GM18870 (cell line): ENCODE measurements at regions not wholly inside any gene's neighbourhood (a gene's known extent, or its start where the extent isn't known, plus 50 kb on each side); places are given as distances from the start of the nearest gene placed in this dataset.
"Not testable (repeated sequence)": the region's sequence is repeated elsewhere in the genome, so short reads cannot be mapped to it uniquely, and the experiment has no call there.

Experiments used
- ATAC-seq: cut with Tn5 transposase; IDR thresholded peaks from one replicate; pipeline ENCODE4 v1.9.1; 2021; ENCODE audit warnings: moderate library complexity; ENCODE audit not compliant: unreplicated experiment

DNA sequence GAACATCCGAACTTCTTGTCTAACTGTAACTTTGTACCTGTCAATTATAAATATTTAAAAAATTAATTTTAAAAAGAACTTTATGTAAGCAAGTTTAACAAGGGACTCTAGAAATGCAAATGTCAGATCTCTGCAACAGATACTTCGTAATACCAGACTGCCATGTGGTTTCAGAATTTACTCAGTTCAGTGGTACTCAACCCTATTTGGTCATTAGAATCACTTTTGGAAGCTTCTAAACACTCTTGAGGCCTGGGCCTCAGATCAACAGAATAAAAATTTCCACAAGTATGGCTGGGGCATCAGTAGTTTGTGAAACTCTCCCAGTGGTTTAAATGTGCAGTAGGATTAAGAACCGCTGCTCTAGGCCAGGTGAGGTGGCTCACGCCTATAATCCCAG, 139.5 kb upstream of the SMYD2 start:
- ATAC-seq: no peak

DNA sequence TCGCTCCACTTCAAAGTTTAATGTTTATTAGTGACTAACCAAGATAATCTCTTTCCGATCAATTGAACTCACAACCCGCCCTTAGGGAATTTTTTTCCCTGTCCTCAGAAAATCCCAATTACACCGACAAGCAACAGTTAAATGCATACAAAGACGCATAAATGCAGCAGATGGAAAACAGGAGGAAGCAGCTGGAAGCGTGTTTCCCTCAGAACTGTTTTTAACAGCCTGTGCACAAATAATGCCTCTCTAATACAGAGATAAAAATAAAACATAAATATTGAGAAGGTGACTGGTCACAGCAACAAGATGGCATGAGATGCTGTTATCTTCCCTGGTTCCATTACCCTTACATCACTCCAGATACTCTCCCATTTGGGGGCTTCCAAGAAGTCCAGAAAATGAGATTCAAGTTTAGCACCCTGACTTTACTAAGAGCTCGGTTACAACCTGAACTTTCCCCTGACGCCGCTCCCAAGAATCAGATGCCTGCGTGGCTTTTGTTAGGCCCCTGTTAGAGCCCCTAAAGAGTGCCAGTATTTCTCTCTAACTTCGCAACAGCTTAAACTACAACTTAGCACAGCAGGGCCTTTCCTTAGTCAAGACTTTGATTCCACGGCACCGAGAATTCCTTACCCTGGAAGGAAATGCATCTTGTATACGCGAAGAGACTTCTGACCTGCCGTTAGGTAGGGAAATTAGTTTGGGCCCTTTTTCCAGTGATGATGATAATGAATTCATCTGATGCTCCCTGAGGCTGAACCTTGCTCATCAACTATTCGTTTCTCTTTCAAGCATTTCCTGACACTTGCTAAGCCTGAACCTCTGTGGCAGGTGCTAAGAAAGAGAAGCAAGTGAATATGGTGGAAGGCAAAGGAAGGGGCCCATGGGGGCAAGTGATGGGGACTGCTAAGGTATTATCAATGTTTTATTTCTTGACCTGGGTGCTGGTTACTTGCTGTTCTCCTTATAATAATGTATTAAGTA, 137.7 kb upstream of the SMYD2 start:
- ATAC-seq: no peak

DNA sequence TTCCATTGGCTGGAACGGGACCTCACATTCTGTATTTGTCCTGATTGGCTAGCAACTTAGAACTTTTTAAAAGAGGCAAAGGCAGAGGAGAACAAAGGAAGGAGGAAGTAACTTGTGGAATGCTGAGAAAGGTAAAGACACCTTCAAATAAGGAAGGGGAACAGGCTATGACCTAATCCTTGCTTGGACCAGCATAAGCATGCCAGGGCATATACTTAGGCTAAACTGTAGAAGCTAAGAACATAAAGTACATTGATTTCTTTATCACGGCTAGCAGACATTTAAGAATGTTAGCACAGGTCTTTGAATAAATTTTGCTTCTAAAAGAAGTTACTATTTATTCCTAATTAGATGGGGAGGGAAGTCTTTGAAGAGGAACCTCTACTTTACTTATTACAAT, 136.4 kb upstream of the SMYD2 start:
- ATAC-seq: not testable (repeated sequence)

DNA sequence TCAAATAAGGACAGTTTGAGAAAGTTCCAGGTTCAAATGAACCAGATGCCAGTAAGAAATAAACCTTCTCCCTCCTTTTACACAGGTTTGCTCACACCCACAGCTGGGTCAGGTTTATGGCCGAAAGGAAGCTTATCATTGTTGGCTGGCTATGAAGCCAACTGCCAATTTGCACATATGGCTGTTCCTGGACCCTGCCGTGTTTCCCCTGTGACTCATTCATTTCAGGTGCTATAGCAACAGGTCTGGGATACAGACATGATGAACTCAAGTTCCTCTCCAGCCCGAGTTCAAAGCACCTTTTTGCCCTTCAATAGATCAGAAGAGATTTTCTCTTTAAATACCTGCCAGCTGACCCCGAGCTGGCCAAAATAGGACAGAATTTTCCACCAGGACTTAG, 134.4 kb upstream of the SMYD2 start:
- no peak for ATAC-seq

DNA sequence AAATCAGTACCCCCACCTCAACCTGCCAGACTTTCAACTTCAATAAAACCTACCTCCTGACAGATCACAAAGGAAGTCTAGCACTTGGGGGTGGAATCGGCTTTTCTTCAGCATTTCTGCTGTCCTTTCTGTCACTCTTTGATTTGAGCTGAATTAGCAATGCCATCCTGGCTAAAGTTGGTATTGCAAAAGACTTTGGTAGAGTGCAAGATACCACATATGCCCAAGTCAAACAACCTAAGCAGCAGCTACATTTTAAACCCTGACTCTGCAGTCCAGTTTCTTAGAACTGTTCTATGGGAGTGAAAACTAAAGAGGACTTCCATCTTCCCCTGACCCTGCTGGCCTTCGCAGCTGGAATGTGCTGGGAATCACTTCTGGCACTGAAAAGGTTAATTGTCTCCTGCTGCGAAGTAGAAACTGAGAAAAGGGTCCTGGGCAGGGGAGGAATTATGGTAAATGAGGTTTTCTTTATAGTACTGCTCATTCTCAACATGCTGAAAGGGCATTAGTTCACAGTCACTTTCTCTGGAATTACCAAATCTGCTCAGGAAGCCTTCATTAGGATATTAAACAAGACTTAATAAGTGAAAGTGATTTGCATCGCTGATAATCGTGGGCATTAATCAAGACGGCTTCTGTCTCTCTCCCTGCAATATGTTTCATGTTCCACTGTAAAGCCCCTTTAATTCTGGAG, 126.2 kb upstream of the SMYD2 start:
- no peak for ATAC-seq

DNA sequence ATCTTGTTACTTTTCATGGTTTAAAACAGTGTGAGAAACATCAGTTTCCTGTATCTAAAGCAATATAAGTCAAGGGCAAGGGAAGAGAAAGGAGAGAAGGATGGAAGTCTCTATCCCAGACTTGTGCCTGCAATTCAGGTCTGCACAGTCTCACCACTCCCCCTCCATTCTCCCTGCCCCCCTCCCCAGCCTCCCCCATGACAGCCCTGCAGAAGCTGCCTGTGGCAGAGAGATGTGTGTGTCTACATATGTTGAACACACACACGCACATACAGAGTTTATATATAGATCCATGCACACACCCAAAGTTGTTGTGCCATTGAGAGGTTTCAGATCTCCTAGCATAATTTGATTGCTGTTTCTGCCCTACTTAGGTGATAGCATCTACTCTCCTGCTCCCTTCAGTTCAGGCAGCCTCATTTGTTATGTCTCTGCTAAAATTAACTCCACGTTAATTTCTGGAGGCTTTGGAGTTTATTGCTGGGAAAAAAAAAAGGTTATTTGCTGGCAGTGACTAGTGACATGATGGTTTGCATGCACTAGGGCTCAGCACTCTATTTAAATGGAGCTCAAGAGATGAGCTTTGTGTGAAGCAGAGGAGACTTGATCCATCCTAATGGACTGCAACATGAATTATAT, 124.9 kb upstream of the SMYD2 start:
- no peak for ATAC-seq

DNA sequence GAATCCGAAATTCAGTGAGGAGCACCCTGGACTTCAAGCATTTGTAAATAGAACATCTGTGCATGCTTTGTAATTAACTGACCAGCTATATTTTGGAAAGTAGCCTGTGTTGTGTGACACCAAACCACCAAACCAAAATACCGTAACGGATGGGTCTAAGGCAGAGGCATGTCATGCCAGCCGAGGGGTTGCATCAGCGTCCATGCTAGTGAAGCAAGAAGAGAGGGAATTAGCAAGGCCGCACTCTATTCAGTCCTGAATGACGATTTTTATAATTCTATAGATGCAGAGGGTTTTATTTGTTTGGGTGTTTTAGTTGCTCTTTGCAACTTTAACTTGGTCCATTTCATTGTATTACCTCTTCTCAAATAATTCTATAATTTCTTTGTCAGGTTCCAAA, 116.8 kb upstream of the SMYD2 start:
- no peak for ATAC-seq

DNA sequence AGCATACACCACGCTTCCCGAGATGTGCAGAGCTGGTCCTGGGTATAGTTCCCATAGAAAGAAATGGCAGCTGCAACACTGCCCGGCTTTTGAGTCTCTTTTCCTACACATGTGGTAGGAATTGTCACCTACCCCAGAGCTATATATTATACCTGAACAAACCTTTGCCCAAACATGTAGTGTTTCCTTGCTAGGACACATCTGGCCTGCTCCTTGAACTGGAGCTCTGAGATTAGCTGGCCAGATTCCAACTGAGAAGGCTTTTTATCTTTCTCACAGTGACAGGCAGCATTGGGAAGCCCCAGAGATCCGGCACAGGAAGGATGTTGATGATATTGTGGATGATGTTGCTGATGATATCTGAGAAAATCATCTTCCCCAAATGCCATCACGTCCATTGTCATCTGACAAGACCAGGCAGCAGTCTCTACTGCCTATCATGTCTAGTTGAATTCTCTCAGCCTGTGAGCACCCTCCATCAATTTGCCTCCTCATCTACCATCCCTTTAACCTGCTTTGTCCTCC, 115.0 kb upstream of the SMYD2 start:
- ATAC-seq: no peak

DNA sequence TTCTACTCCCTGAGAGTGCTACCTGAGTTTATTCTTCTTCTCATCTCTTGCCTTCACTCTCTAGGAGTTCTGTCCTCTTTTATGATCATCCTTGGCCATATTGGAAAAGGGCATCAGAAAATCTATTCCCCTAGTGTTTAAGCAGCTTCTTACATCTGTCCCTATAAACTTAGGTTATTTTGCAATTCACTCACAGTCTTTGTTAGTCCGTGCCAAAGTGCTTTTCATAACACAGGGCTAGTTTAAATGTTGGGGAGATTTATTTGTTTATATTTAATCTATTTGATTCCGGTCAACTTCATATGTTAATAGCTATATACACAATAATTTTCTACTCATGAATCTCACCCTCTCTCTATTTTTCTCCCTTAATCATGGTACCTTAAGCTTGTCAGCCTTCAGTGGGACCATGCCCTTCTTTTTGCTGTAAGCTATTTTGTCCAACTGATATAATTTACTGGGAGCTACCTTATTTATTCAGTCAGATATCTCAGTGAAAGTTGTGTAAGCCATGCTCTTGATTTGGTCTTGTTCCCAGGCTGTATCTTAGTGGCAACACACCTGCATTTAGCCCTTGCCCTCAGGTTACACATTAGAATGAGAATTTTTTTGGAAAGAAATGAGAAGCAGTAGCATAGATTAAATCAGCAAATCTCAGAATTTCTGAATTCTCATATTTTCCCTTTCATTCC, 106.3 kb upstream of the SMYD2 start:
- no peak for ATAC-seq

DNA sequence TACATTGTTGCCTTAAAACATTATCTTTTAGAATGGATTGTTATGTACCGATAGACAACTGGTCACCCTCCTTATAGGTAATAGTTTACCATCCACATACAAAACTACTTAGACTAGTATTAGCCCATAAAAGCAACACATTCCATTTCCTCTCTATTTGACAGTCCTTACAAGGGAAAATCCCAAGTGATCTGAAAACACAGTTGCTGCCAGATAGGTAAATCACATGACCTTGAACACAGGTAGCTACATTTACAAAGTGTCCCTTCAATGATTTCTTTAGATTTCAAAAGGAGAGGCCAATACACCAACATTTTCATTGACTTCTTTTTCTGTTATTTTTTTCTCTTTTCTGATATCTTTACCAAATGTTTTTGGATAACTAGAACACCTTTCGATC, 102.9 kb upstream of the SMYD2 start:
- no peak for ATAC-seq

DNA sequence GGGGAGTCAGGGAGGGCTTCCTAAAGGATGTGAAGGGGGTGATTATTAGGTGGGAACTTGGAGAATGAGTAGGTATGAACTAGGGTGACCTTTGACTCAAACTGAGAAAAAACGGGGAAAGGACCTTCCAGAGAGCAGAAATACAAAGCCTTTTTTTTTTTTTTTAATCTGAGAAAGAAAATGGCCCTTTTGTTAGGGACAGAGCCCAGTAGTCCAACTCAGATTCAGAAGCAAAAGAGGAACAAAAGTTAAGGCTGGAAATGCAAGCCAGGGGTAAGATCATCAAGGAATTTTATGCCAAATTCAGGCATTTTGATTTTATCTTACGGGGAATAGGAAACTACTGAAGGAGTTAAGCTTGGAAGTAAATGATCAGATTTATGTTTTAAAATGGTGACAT, 96.0 kb upstream of the SMYD2 start:
- ATAC-seq: no peak

DNA sequence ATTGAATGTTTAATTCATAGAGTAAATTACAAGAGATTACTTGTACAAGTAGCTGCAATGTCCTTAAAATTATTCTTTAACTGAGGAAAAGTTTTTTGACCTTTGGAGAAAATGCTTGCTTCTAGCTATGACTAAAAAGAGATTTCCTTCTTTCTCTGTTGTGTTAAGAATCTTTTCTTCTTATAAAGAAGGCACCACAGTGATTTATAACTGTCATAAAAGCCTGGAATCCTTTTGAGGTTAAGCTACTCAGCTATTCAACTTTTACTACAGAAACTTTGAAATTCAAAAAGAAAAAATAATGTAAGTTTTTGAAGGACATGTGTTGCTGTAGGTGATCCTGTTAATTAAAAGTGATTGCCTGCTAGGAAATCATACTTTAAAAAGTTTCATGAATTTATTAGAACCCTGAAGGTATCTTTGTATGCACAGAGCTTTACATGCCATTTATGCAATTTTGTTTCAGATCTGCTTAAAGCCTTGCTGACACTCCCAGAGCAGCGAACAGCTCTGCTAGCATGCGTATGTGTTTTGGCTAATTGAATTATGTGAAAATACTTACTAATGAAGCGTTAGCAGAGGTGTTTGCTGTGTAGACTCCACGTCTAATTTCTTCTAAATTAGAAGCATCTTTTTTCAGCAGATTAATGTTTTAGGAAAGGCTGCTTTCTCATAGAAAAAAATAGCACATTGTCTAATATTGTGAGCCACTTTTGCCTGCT, 94.7 kb upstream of the SMYD2 start:
- no peak for ATAC-seq

DNA sequence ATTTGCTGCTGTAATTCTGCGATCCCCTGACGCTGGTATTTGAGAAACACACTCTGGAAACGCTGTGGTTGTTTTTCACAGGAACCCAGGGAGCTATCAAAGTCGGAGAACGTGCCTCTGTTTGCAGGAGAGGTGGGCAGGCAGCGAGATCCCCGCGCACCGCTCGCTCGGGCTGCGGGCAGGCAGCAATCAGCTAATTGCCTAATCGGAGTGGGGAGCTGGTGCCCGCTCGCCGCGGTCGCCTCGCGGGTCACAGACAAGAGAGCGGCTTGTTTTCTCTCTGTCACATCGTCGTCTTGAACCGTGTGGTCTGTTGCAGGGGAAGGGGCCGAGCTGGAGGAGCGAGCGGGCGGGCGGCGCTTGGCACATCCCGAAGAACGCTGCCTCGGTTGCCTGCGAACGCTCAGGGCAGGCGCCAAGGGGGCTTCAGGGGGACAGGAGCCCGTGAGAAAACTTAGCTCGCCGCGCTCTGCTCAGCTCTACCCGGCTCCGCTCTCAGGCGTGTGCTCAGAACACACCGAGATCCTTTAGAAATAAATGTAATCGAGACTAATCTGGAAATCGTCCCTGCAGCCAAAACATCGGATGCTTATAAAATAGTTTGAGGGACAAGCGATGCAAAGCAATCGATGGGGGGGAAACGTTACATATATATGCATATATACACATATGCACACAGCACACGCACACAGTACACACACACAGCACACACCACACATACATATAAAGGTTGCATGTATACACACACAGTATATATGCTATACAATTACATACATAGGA, 93.6 kb upstream of the SMYD2 start:
- no peak for ATAC-seq

DNA sequence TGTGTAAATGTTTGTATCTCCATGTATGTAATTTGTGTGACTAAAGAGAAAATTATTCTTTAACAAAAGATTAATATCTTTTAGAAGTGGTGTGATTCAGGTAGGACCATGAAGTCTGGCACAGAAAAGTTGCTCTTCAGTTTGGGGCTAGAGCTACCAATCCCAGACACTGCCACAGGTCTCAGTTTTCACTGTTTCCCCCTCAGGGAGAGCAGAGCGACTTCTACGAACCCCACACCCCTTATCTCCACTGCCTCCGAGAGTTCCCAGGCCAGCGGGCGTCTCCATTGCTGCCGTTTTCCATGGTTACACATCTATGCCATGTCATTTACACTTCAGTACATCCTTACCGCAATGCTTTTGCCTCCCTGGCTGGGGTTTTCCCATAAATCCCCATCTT, 93.0 kb upstream of the SMYD2 start:
- ATAC-seq: no peak

DNA sequence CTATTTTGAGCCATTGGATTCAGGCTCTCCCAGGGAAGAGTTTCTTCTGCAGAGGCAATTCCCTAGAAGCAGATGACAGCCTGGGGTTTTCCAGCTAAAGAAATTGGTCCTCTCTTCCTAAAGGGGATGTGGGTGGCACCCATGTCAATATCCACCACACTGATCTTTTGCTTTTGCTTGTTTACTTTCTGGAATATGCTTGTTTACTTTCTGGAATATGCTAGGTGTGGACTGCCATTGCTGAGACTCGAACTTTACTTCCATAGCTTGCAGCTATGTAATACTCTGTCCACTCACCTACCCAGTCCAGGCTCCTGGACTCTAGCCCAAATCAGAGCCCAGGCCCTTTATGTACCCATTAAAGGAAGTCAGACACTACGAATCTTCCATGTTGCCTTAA, 92.1 kb upstream of the SMYD2 start:
- no peak for ATAC-seq

DNA sequence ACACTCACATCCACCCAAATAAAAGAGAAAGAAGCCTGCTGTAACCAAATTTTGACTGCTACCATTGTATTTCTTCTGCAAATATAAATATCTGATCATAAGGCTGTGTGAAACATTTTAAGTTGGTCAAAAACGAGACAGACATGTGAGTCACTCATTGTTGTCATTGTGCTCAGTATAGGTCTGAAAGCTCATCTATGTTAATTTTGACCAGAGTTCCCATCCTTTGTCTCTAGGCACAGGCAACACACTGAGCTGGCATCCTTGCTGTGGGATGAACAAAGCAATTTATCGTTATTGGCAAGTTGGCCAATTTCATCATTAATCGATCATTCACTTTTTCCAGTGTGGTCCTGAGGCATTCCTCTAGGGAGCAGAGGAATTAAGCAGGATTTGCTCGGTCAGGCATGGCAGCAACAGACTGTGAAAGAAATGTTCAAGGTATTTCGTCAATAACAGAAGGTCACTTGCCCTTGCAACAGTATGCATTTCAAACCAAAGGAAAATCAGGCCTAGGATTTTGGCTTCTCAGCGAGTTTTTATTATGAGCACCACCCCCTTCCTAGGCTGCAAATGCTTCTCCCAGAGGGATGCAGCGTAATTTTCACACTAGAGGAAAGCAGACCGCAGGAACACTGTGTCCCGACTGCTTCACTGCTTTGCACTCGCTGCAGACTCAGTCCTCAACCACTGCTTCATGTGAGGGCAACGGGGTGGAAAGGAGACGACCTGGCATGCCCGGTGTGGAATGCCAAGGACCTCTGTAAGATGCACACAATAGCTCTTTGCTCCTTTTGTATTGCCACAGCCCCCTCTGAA, 87.9 kb upstream of the SMYD2 start:
- no peak for ATAC-seq

DNA sequence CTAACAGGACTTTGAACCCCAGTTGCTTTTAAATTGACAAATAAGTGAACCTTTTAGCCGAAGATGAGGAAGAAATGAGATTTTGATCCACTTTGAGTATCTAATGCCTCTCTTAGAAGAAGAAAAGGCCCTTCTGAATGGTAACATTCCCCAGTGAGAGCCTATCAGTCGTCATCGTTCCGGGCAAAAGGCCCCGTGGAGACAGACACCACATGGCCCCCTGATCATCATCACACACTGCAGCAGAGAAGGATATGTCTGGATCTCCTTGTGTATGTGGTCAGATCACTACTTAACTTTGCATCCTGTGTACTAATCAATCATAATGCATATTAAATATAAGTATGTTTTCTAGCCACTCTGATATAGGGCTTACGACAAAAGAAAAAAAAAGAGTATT, 87.3 kb upstream of the SMYD2 start:
- ATAC-seq: no peak

DNA sequence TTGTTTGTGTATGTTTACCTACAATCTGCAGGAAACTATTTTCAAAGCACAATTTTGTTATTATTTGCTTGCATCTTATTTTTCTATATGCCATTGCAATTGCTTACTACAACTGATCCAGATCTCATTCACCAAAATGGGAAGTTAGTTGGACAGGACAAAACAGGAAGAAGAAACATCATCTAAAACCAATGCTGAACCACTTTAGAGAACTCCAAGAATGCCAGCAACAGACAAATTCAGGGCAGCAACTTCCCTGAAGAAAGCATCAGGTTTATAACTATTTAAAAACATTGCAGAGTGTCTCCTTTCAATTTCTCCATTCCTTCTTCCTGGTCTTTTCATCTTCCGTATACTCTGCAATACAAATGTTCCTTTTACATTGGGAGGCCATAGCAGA, 82.4 kb upstream of the SMYD2 start:
- ATAC-seq: no peak

DNA sequence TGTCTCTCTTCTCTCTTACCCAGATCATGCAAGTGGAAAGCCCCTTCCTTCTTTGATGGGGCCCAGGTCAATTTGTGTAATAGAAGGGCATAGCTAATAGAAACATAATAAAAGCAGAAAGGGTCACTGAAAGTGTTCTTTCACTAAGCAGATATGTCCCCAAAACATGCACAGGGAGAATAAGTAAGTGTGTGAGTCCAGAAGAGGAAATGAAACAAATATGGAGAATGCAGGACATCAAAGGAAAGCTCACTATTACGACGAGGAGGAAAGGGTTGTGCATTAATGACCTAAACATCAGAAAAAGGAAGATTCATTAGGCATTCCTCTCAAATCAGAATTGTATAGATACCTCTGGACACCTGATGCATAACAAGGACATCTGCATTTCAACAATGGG, 81.4 kb upstream of the SMYD2 start:
- ATAC-seq: no peak
